IPS DF 6.9 (cell line): ENCODE measurements at regions not wholly inside any gene's neighbourhood (a gene's known extent, or its start where the extent isn't known, plus 50 kb on each side); places are given as distances from the start of the nearest gene placed in this dataset.
"Not testable (repeated sequence)": the region's sequence is repeated elsewhere in the genome, so short reads cannot be mapped to it uniquely, and the experiment has no call there.

Source experiments
- DNase-seq: peaks from one replicate; pipeline ENCODE4 v3.0.0-alpha.2; 2013; ENCODE audit warnings: low read depth, low spot score
- H3K27ac ChIP-seq: one replicate; pipeline ENCODE4 v1.5.1; 2013; ENCODE audit warnings: low read length, control low read depth
- H3K27me3 ChIP-seq: 2 replicates; pipeline ENCODE4 v1.6.1; 2013; ENCODE audit warnings: mild to moderate bottlenecking, low read length; ENCODE audit not compliant: control insufficient read depth, insufficient read depth
- H3K36me3 ChIP-seq: 2 replicates; pipeline ENCODE4 v1.6.1; 2013; ENCODE audit warnings: low read length; ENCODE audit not compliant: control insufficient read depth, insufficient read depth
- H3K4me1 ChIP-seq: 2 replicates; pipeline ENCODE4 v1.6.1; 2013; ENCODE audit warnings: low read length; ENCODE audit not compliant: control insufficient read depth, insufficient read depth
- H3K4me3 ChIP-seq: 2 replicates; pipeline ENCODE4 v1.5.1; 2013; ENCODE audit warnings: mild to moderate bottlenecking, low read length
- H3K9me3 ChIP-seq: 2 replicates; pipeline ENCODE4 v1.6.1; 2013; ENCODE audit warnings: low read length, inconsistent platforms; ENCODE audit not compliant: control insufficient read depth, insufficient read depth
- WGBS: extraction: QIAGEN DNeasy Blood & Tissue Kit; methylation state at CpG from one replicate; pipeline ENCODE4 v1.1.7; 2013; ENCODE audit warnings: mixed read lengths, missing lambda C conversion rate; ENCODE audit not compliant: insufficient read length, insufficient coverage; 5-methylcytosine and 5-hydroxymethylcytosine counted together

DNA sequence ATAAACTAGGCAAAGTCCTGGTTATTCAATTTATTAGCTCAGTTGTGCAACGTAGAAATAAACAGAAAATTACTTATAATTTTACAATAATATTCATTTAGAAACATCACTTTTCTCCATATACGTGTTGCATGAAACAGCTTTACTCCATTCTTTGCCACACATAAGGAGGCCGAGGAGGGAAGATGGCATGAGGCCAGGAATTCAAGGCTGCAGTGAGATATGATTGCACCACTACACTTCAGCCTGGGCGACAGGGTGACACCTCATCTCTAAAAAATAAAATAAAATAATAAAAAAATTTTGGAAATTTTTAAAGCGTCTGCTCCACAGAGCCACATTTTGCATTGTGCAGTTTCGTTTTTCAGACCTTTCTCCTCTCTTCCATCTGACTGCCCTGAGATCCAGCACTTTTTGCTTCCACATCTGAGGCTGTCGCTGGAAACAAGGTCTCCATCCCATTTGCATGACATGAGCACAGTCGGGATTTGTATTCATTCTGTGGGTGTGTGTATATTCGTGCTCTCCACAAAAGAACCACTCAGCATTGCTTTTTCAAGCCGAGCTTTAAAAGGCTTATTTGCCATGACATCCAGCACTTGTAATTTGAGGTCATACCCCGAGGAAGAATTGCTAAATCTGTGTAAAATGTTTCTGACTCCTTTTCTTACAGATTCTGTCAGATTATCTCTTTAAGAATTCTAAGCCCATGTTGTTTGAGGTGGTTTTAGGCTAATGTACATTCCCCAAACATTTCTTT, 98.6 kb upstream of the MSX2 start:
- WGBS: no CpG with 5 or more reads among the region's 11 CpGs
- no peak overlapping the region for H3K4me3 ChIP-seq
- H3K9me3 ChIP-seq: no peaks in the 10 kb centered on the region
- no peaks in the 10 kb centered on the region for H3K27me3 ChIP-seq
- no peak for DNase-seq
- H3K27ac ChIP-seq: no peak overlapping the region
- no peaks in the 10 kb centered on the region for H3K4me1 ChIP-seq
- no peaks in the 10 kb centered on the region for H3K36me3 ChIP-seq

GRCh38 chr5:174626369-174626920, 97.9 kb upstream of the MSX2 start:
- no CpG with 5 or more reads among the region's 7 CpGs for WGBS
- no peaks in the 10 kb centered on the region for H3K36me3 ChIP-seq
- no peaks in the 10 kb centered on the region for H3K27me3 ChIP-seq
- no peak overlapping the region for H3K27ac ChIP-seq
- no peak overlapping the region for H3K4me3 ChIP-seq
- no peak for DNase-seq
- H3K4me1 ChIP-seq: no peaks in the 10 kb centered on the region
- H3K9me3 ChIP-seq: no peaks in the 10 kb centered on the region

DNA sequence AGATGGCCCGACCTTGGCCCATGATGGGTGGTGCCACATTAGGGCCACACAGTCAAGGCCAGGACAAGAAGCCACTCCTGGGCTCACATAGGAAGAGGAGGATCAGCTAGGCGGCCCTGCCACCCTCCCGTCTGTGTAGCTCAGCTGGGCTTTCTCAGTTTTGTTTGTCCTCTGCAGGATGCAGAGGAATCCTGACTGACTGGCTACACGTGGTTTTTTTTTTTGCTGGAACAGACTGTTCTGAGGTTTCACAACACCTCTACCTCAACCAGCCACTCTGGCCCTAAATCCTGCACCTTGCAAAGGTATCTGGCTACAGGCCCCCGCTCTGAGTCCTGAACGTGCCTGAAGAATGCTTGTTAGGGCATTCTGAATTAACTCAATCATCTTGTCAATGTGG, 88.3 kb upstream of the MSX2 start:
- Histone ChIP-seq H3K36me3 (no peaks in the 10 kb centered on the region), H3K4me1 (no peaks in the 10 kb centered on the region), H3K27ac (no peak overlapping the region), H3K4me3 (no peak overlapping the region), H3K9me3 (no peaks in the 10 kb centered on the region), H3K27me3 (no peaks in the 10 kb centered on the region)
- WGBS: no CpG with 5 or more reads among the region's 6 CpGs
- DNase-seq: no peak

GRCh38 chr5:174642816-174643405, 81.5 kb upstream of the MSX2 start:
- Histone ChIP-seq H3K4me1 (no peaks in the 10 kb centered on the region; the same call in 1 of the 2 replicates), H3K27me3 (no peaks in the 10 kb centered on the region), H3K36me3 (no peaks in the 10 kb centered on the region), H3K4me3 (no peak overlapping the region), H3K9me3 (no peaks in the 10 kb centered on the region), H3K27ac (no peak overlapping the region)
- WGBS: no CpG with 5 or more reads among the region's 4 CpGs
- no peak for DNase-seq

DNA sequence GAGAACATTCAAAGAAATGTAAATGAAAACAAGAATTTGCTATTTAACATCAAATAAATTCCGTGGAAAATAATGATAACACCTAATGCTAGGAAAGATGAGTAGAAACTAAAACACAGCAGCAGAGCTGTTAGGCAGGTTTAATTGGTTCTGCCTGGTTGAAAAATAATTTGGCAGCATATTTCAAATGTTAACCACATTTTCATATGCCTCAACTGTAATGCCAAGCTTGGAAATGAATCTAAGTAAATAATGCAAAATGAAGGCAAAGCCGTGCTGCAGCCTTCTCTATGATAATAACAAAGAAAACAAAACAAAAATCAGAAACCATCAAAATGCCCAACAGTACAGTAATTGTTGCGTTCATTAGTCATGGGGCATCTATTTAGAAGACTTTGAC, 79.9 kb upstream of the MSX2 start:
- Histone ChIP-seq H3K4me1 (no peaks in the 10 kb centered on the region; the same call in 1 of the 2 replicates), H3K27ac (no peak overlapping the region), H3K9me3 (no peaks in the 10 kb centered on the region), H3K4me3 (no peak overlapping the region), H3K27me3 (no peaks in the 10 kb centered on the region), H3K36me3 (no peaks in the 10 kb centered on the region)
- no peak for DNase-seq
- WGBS: no CpG with 5 or more reads among the region's 3 CpGs

DNA sequence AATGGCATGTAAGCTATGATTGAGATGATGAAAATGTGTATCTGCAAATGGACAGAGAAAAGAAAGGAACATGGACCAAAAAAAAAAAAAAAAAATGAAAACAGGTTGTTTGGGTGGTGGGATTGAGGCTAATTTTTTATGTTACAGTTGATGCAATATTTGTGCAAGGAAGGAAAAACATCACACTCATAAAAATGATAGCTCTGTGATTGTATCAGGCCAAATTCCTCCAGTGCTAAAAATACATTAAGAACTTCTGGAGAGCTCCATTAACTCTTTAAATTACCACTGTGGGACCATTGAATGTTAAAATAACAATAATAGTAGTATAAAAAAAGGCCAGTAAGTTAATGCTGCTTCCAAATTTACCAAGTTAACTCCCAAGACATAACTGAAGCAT, 79.5 kb upstream of the MSX2 start:
- no peak overlapping the region for H3K4me3 ChIP-seq
- H3K9me3 ChIP-seq: no peaks in the 10 kb centered on the region
- no peaks in the 10 kb centered on the region for H3K36me3 ChIP-seq
- H3K27me3 ChIP-seq: no peaks in the 10 kb centered on the region
- no peak for DNase-seq
- no peak overlapping the region for H3K27ac ChIP-seq
- no peaks in the 10 kb centered on the region; the same call in 1 of the 2 replicates for H3K4me1 ChIP-seq

DNA sequence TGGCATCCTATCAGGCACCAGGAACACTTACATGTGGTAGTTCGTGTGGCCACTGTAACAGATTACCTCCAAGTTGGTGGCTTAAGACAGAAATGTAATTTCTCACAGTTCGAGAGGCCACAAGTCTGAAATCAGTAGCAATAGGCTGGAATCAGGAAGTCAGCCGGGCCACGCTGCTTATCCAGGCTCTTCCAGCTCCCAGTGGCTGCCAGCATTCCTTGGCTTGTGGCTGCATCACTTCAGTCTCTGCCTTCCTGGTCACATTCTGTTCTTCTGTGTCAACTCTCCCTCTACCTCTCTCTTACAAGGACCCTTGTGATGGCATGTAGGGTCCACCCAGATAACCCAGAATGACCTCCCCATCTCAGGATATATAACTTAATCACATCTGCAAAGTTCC, 78.7 kb upstream of the MSX2 start:
- WGBS: no CpG with 5 or more reads among the region's 4 CpGs
- Histone ChIP-seq H3K4me1 (no peaks in the 10 kb centered on the region; the same call in 1 of the 2 replicates), H3K27me3 (no peaks in the 10 kb centered on the region), H3K9me3 (no peaks in the 10 kb centered on the region), H3K36me3 (no peaks in the 10 kb centered on the region), H3K4me3 (no peak overlapping the region), H3K27ac (no peak overlapping the region)
- DNase-seq: no peak

DNA sequence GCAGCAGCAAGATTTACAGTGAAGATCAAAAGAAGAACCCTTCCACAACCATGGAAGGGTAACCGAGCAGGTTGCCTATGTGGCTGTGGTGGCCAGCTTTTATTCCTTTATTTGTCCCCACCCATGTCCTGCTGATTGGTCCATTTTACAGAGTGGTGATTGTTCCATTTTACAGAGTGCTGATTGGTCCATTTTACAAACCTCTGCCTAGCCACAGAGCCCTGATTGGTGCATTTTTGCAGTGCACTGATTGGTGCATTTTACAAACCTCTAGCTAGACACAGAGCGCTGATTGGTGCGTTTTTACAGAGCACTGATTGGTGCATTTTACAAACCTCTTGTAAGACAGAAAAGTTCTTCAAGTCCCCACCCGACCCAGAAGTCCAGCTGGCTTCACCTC, 75.8 kb upstream of the MSX2 start:
- DNase-seq, H3K27ac ChIP-seq, H3K27me3 ChIP-seq, H3K4me3 ChIP-seq, H3K4me1 ChIP-seq, H3K36me3 ChIP-seq, H3K9me3 ChIP-seq: not testable (repeated sequence)
- no CpG with 5 or more reads among the region's 4 CpGs for WGBS

- H3K27me3 ChIP-seq: no peaks in the 10 kb centered on the region
- no CpG with 5 or more reads among the region's 8 CpGs for WGBS
- H3K9me3 ChIP-seq: no peaks in the 10 kb centered on the region
- H3K27ac ChIP-seq: no peak overlapping the region
- H3K4me1 ChIP-seq: no peaks in the 10 kb centered on the region
- no peak overlapping the region for H3K4me3 ChIP-seq
- no peak for DNase-seq
- no peaks in the 10 kb centered on the region for H3K36me3 ChIP-seq
Measured at GRCh38 chr5:174649391-174649790, 75.0 kb upstream of the MSX2 start.

- no peak overlapping the region for H3K27ac ChIP-seq
- no peaks in the 10 kb centered on the region for H3K9me3 ChIP-seq
- no peaks in the 10 kb centered on the region for H3K4me1 ChIP-seq
- H3K27me3 ChIP-seq: no peaks in the 10 kb centered on the region
- no peak overlapping the region for H3K4me3 ChIP-seq
- WGBS: no CpG with 5 or more reads among the region's 3 CpGs
- H3K36me3 ChIP-seq: no peaks in the 10 kb centered on the region
- no peak for DNase-seq
Measured at GRCh38 chr5:174654442-174654841, 69.9 kb upstream of the MSX2 start.

- no CpG with 5 or more reads among the region's 4 CpGs for WGBS
- Histone ChIP-seq H3K4me1 (no peaks in the 10 kb centered on the region), H3K36me3 (no peaks in the 10 kb centered on the region), H3K27ac (no peak overlapping the region), H3K27me3 (no peaks in the 10 kb centered on the region), H3K4me3 (no peak overlapping the region), H3K9me3 (no peaks in the 10 kb centered on the region)
- no peak for DNase-seq
Measured at GRCh38 chr5:174655351-174655750, 69.0 kb upstream of the MSX2 start.
